ENCODE measurements at regions not wholly inside any gene's neighbourhood (a gene's known extent, or its start where the extent isn't known, plus 50 kb on each side); places are given as distances from the start of the nearest gene placed in this dataset.

GRCh38 chr9:81083854-81084512, 605.4 kb downstream of the TLE1 start:
- ChIA-PET CTCF (no interaction called here), POLR2A (no interaction called here)
- peak; percentile 28 for DNase-seq (ENCODE audit: low read depth, low spot score)
- no peak for TF ChIP-seq CTCF (IDR thresholded peaks at IDR 0.05; ENCODE audit: insufficient read depth, low read length, missing control alignments)
- H3K4me3 ChIP-seq (ENCODE audit: low read depth, low read length) = no peak overlapping the region

GRCh38 chr9:81083067-81083466, 606.3 kb downstream of the TLE1 start:
- H3K4me3 ChIP-seq (ENCODE audit: low read depth, low read length) = no peak overlapping the region
- no peak for DNase-seq (ENCODE audit: low read depth, low spot score)
- ChIA-PET CTCF (no interaction called here), POLR2A (no interaction called here)
- TF ChIP-seq CTCF (IDR thresholded peaks at IDR 0.05; ENCODE audit: insufficient read depth, low read length, missing control alignments) = peak; percentile 22

GRCh38 chr9:81082221-81082620, 607.1 kb downstream of the TLE1 start:
- POLR2A ChIA-PET = no interaction called here
- no peak overlapping the region for H3K4me3 ChIP-seq (ENCODE audit: low read depth, low read length)
- CTCF ChIA-PET = no interaction called here
- TF ChIP-seq CTCF (IDR thresholded peaks at IDR 0.05; ENCODE audit: insufficient read depth, low read length, missing control alignments) = no peak
- no peak for DNase-seq (ENCODE audit: low read depth, low spot score)

- POLR2A ChIA-PET = no interaction called here
- DNase-seq (ENCODE audit: low read depth, low spot score) = no peak
- no peak overlapping the region for H3K4me3 ChIP-seq (ENCODE audit: low read depth, low read length)
- no peak for TF ChIP-seq CTCF (IDR thresholded peaks at IDR 0.05; ENCODE audit: insufficient read depth, low read length, missing control alignments)
- CTCF ChIA-PET = no interaction called here
Observed at GRCh38 chr9:81080900-81081299, 608.4 kb downstream of the TLE1 start.

- no peak overlapping the region for H3K4me3 ChIP-seq (ENCODE audit: low read depth, low read length)
- ChIA-PET POLR2A (no interaction called here), CTCF (no interaction called here)
- TF ChIP-seq CTCF (IDR thresholded peaks at IDR 0.05; ENCODE audit: insufficient read depth, low read length, missing control alignments) = no peak
- no peak for DNase-seq (ENCODE audit: low read depth, low spot score)
Observed at GRCh38 chr9:81080185-81080584, 609.2 kb downstream of the TLE1 start.

GRCh38 chr9:81079055-81079454, 610.3 kb downstream of the TLE1 start:
- no peak for TF ChIP-seq CTCF (IDR thresholded peaks at IDR 0.05; ENCODE audit: insufficient read depth, low read length, missing control alignments)
- POLR2A ChIA-PET = no interaction called here
- CTCF ChIA-PET = no interaction called here
- no peak overlapping the region for H3K4me3 ChIP-seq (ENCODE audit: low read depth, low read length)
- DNase-seq (ENCODE audit: low read depth, low spot score) = no peak
